ENCODE measurements at regions not wholly inside any gene's neighbourhood (a gene's known extent, or its start where the extent isn't known, plus 50 kb on each side); places are given as distances from the start of the nearest gene placed in this dataset.

DNA sequence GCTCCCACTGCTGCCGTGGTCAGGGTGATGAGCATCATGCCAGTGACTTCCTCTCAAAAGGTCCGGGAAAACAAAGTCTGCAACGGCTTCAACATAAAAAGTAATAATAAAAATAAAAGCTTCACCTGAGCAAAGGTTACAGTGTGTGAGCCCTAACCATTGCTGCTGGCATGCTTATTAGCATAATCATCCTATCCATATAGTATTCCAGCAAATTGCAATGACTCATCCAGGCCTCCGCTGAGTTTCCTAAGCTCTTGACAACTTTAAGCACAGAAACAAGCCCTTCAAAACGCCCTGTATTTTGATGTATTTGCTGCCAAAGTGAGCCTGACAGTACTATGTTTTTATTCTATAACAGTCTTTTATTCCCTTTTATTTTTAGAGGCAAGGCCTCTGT is 100.5 kb downstream of the AASDH start:
- DNase-seq (ENCODE audit: low spot score) = no peak

DNA sequence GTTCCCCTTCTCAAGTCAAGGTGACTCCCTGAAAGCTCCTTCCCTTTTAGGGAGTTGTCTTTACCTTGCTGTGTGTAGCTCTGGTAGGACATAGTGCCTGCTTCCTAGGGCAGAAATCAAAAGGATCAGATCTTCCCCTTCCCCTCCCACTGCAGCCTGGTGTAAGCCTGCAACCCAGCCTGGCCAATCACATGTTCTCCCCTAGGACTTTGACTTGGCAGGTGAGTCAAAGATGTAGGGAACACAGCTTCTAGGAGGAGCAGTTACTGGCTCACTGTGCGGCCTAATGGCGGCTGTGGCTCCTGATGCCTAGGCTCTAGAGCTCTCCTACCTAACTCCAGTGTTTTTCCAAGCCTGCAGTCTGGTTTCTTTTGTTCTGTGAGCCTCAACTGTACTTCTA is 103.9 kb downstream of the AASDH start:
- DNase-seq (ENCODE audit: low spot score) = no peak

DNA sequence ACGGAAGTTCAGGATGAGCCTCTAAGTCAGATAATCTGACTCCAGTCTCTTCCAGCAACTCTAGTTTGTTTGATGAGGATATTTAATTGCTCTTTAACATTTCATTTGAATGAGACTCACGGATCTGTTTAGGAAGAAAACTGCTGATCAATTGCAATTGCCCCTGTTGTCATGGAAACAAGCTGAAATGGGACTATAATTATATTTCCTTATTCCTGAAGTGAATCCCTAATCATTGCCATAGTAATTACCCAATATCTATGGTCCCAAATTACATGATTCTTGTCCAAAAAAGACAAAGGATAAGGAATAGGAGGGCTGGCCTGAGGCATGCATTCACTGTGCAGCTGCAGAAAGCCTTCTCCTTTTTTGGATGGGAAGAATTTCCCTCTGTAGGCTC is 105.3 kb downstream of the AASDH start:
- no peak for DNase-seq (ENCODE audit: low spot score)

- no peak for DNase-seq (ENCODE audit: low spot score)
Observed at GRCh38 chr4:56276547-56276946, 110.7 kb downstream of the AASDH start.

DNA sequence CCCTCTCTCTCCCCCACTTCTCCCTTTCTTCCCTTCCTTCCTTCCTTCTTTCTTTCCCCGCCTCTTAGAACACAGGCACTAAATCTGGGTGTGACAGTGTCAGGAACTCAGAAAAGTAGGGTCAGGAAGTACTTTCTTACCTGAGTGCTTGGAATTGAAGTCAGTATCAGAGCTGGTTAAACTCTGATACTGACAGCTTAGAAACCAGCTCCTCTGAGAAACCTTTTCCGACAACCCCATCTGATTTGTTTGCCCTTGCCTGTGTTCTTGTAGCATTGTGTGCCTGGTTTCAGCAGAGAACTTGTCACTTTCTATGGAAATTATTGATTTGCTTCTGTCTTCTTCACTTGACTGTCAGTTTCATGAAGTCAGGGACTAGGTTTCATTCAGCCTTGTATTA is 113.9 kb downstream of the AASDH start:
- no peak for DNase-seq (ENCODE audit: low spot score)

DNA sequence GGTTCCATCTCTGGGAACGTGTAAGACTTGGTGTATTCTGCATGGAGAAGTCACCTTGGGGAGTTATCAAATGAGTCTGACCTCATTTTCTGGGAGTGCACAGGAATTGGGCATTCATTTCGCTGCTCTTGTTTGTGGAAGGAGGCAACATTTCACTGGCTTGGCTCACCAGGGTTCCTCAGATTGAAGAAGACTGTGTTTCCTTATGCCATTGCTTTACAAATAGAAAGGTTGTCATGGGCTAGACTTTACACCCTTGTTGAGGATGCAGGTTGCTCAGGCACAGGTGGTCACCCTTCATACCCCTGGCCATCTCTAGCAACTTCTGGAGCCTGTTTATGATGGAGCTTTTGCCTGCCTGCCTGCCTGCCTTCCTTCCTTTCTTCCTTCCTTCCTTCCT is 114.4 kb downstream of the AASDH start:
- DNase-seq (ENCODE audit: low spot score) = no peak

DNA sequence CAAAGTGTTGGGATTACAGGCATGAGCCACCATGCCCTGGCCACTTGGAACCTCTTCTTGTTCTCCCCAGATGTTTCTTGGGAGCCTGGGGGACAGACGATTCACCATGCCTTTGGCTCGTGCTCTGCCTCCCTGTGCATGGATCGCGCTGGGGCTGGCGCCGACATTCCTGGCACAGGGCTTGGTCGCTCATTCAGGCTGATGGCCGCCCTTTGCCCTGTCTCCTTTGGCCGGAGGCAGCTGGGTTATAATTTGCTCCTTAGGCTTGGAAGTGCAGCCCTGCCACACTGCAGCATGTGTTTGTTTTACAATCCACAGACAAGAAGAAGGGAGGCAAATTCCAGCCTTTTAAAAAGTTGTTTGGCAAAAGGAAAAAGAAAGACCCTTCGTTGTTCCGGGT is 115.3 kb downstream of the AASDH start:
- no peak for DNase-seq (ENCODE audit: low spot score)

- DNase-seq (ENCODE audit: low spot score) = no peak
Observed at GRCh38 chr4:56271131-56271530, 116.2 kb downstream of the AASDH start.

DNA sequence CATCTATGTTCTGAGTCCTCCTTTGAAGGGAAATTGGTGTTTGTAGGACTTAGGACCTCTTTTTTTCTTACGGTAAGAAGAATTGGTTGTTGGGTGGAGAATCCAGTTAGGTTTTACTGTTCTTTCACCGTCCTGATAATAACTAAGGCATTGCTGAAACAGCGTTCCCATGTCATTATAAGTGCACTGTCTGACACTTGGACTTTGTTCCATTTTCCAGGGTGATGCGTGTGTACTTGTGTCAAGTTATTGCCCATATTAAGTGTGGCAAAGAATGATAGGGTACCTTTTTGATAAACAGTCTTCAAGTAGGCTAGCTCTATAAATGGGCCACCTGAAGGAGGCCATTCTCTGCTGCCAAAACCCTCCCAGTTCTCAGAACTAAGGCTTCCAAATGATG is 119.7 kb downstream of the AASDH start:
- no peak for DNase-seq (ENCODE audit: low spot score)

- DNase-seq (ENCODE audit: low spot score) = no peak
Observed at GRCh38 chr4:56264873-56265272, 122.4 kb downstream of the AASDH start.

DNA sequence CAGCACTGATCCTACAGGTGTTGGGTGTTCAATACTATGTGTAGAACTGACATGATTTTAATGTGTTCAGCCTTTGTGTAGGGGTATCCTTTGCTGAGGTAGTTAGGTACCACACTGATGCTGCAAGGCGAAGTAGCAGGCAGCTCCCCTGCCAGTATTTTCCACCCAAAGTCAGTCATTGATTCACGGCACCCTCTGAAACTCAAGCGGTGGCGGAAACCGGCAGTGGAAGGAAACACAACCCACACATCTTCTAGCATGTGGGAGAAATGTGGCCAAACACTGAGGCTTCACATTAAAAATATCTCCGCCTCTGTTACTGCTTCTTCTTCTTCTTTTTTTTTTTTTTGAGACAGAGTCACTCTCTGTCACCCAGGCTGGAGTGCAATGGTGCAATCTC is 126.3 kb downstream of the AASDH start:
- no peak for DNase-seq (ENCODE audit: low spot score)

GRCh38 chr4:56260320-56260719 is 127.0 kb downstream of the AASDH start:
- no peak for DNase-seq (ENCODE audit: low spot score)

- DNase-seq (ENCODE audit: low spot score) = no peak
Observed at GRCh38 chr4:56259655-56260054, 127.6 kb downstream of the AASDH start.

DNA sequence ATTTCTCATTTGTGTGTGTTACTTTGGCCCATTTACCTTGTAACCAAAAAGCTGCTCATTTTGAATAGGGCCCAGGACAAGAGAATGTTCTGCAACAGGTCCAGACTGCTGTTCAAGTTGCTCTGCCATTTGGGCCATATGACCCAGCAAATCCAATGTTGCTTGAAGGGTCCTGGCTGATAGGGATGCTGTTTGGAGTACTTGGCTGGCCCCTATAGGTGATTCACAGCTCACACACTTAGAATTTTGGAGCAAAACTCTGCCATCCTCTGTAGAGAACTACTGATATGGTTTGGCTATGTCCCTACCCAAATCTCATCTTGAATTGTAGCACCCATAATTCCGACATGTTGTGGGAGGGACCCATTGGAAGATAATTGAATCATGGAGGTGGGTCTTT is 131.5 kb downstream of the AASDH start:
- DNase-seq (ENCODE audit: low spot score) = no peak

GRCh38 chr4:56253666-56254305 is 133.5 kb downstream of the AASDH start:
- DNase-seq (ENCODE audit: low spot score) = no peak

- DNase-seq (ENCODE audit: low spot score) = no peak
Observed at GRCh38 chr4:56252561-56253152, 134.6 kb downstream of the AASDH start.

- no peak for DNase-seq (ENCODE audit: low spot score)
Observed at GRCh38 chr4:56251556-56251955, 135.7 kb downstream of the AASDH start.

DNA sequence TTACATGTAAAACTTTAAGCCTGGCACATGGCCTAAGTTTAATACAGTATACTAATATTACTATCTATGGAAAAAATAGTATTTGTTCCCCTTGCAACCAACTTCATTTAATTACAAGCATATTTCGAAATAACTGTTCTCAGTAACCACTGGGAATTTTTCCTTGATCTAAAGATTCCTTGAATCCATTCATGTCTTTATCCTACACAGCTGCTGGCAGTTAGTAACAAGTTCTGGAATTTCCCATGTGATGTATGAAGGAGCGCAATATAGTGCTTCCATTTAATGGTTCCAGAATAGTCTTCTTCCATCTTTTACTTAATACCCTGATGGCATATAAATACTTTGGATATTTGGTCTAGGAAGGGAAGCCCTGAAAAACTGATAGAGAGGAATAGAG is 136.5 kb downstream of the AASDH start:
- DNase-seq (ENCODE audit: low spot score) = no peak

DNA sequence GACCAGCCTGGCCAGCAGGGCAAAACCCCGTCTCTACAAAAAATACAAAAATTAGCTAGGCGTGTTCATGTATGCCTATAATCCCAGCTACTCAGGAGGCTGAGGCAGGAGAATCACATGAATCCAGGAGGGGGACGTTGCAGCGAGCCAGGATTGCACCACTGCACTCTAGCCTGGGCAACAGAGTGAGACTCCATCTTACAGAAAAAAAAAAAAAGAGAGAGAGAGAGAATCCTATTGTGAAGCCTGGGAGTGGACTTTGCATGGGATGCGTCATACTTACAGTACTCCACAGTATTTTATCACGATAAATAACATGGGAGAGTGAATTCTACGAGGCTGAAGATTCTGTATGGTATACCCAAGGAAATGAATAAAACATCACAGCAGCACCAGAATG is 139.6 kb downstream of the AASDH start:
- DNase-seq (ENCODE audit: low spot score) = no peak

DNA sequence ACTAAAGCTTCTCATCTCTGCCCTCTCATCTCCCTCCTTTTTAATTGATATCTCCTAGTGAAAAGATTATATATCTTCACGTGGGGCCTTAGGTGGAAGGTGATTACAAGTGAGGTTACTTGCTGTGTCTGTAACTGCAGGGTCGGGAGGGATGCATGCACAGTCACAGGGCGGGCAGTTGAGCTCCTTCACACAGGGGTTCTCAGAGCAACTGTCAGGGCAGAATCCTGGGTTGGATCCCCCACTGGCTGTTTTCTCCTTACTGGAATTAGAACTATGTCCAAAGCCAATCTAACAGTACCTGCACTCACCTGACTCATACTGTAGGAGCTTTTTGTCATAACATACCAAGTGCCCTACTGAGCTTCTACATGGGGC is 141.1 kb downstream of the AASDH start:
- no peak for DNase-seq (ENCODE audit: low spot score)

GRCh38 chr4:56245547-56246232 is 141.6 kb downstream of the AASDH start:
- no peak for DNase-seq (ENCODE audit: low spot score)

DNA sequence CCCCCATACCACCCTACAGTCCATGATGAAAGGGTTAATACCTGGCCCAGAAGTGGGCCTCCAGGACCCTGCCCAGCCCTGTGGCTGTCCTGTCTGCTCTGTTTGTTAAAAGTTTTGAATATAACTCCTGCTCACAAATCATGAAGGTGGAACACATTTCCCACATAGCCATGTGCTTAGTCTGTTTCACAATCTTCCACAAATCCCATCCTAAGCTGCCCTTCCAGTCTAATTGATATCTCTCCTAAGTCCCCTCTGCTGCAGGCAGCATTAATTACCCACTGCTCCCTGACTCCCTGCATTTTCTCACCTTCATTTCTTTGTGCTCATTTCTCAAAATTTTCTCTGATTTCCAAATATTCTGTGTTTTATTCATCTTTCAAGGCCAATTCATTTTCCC is 142.6 kb downstream of the AASDH start:
- DNase-seq (ENCODE audit: low spot score) = no peak

DNA sequence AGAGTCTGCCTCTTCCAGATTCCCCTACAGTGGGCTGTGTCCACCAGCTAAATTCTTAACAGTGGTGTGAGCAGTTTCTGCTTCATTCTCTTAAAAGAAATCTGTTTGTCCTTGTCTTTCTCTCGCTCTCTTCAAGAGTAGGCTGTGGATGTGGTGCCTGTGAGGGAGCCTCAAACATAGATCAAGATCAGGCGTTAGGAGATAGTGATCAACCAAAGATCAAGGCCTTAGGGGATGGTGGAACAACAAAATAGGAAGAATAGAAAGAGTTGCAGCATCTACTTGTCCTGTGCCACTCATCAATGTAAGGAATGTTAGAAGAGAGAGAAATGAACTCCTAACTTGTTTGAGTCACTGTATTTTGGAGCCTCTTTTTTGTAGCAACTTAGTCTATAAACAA is 144.2 kb downstream of the AASDH start:
- no peak for DNase-seq (ENCODE audit: low spot score)

DNA sequence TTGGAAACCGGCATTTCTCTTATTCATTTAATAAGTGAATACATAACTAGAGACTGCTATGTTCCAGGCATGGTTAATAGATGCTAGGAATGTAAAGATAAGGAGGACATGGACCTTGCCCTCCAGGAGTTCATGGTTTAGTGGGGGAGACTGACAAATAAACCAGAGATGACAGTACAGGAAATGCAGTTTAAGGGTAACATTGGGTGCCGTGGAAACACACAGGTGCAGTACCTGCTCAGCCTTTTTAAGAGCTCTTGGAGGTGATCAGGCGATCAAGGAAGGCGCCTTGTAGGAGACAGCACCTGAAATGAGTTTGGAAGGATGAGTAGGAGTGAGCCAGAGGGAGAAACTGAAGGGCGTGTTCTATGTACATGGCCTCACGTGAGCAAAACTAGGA is 145.8 kb downstream of the AASDH start:
- no peak for DNase-seq (ENCODE audit: low spot score)
